Cardiac fibroblast (primary cell): ENCODE measurements at regions not wholly inside any gene's neighbourhood (a gene's known extent, or its start where the extent isn't known, plus 50 kb on each side); places are given as distances from the start of the nearest gene placed in this dataset.

Experiments used
- DNase-seq, 2 donors: peaks; one replicate each; pipeline versions ENCODE4 v3.0.0 to v3.0.0-alpha.2; 2010; ENCODE audit warnings: low read depth in 2 of 2
- H3K4me3 ChIP-seq, 2 donors: replicated peaks in 1 of 2; 1 replicate in 1 of 2; 2 replicates in 1 of 2; pipeline ENCODE4 v1.5.1; 2011; ENCODE audit warnings: low read depth in 2 of 2, low read length in 2 of 2, mild to moderate bottlenecking in 2 of 2, moderate library complexity in 1 of 2
- CTCF ChIP-seq: IDR thresholded peaks from one replicate; pipeline ENCODE4 v1.5.1; 2011; ENCODE audit warnings: low read depth, mild to moderate bottlenecking, low read length, inconsistent platforms

- DNase-seq, result peak; percentile 54 to 71
- H3K4me3 ChIP-seq, result no peak overlapping the region
- no peak for TF ChIP-seq CTCF
Observed at GRCh38 chr18:68418881-68419280, 296.0 kb downstream of the TMX3 start.

- DNase-seq, result peak in 1 of 2 donors; percentile 59
- no peak overlapping the region for H3K4me3 ChIP-seq
- no peak for TF ChIP-seq CTCF
Observed at GRCh38 chr18:68418226-68418868, 296.6 kb downstream of the TMX3 start.

- no peak overlapping the region for H3K4me3 ChIP-seq
- no peak for TF ChIP-seq CTCF
- DNase-seq, result peak; percentile 81 to 89
Observed at GRCh38 chr18:68417826-68418225, 297.1 kb downstream of the TMX3 start.

- DNase-seq, result peak in 1 of 2 donors; percentile 32
- TF ChIP-seq CTCF, result no peak
- H3K4me3 ChIP-seq, result no peak overlapping the region
Observed at GRCh38 chr18:68417166-68417799, 297.6 kb downstream of the TMX3 start.

GRCh38 chr18:68414407-68414806 lies 300.5 kb downstream of the TMX3 start:
- DNase-seq, result no peak
- H3K4me3 ChIP-seq, result no peak overlapping the region
- no peak for TF ChIP-seq CTCF

GRCh38 chr18:68409576-68409975 lies 305.3 kb downstream of the TMX3 start:
- H3K4me3 ChIP-seq, result no peak overlapping the region
- no peak for TF ChIP-seq CTCF
- no peak for DNase-seq
